Vagina (tissue), 2 donors: ENCODE measurements at regions not wholly inside any gene's neighbourhood (a gene's known extent, or its start where the extent isn't known, plus 50 kb on each side); places are given as distances from the start of the nearest gene placed in this dataset.

Source experiments
- CTCF ChIP-seq, 3 experiments: fragments of 450-650 bp in 2 of 3; fragments of 200-600 bp in 1 of 3; sonication (generic) in 1 of 3; IDR thresholded peaks; one replicate each; pipeline ENCODE4 v1.5.1; 2017 to 2019; ENCODE audit warnings: antibody characterized with exemption in 3 of 3, mild to moderate bottlenecking in 2 of 3, moderate library complexity in 2 of 3
- POLR2A ChIP-seq, 2 donors: fragments of 450-650 bp; IDR thresholded peaks; one replicate each; pipeline ENCODE4 v1.6.1; 2017; ENCODE audit warnings: antibody characterized with exemption in 2 of 2, mild to moderate bottlenecking in 2 of 2, moderate library complexity in 2 of 2
- POLR2AphosphoS5 ChIP-seq, 2 donors: sonication (generic); formaldehyde crosslinking; IDR thresholded peaks; one replicate each; pipeline ENCODE4 v1.9.0; 2017; ENCODE audit warnings: antibody characterized with exemption in 2 of 2, mild to moderate bottlenecking in 2 of 2, low read depth in 1 of 2; ENCODE audit not compliant: insufficient read depth in 1 of 2

GRCh38 chr12:31214626-31215517, 111.1 kb downstream of the SINHCAF start:
- TF ChIP-seq POLR2A (IDR thresholded peaks at IDR 0.05): no peak
- TF ChIP-seq CTCF (IDR thresholded peaks at IDR 0.05): no peak
- no peak for TF ChIP-seq POLR2AphosphoS5 (IDR thresholded peaks at IDR 0.05; ENCODE audit: insufficient read depth in 1 of 2, low read depth in 1 of 2)
